ENCODE measurements at regions not wholly inside any gene's neighbourhood (a gene's known extent, or its start where the extent isn't known, plus 50 kb on each side); places are given as distances from the start of the nearest gene placed in this dataset.
"Not testable (repeated sequence)": the region's sequence is repeated elsewhere in the genome, so short reads cannot be mapped to it uniquely, and the experiment has no call there.

- no peak for DNase-seq (ENCODE audit: low read depth in 2 of 2)
Observed at GRCh38 chr2:125701070-125701469, 954.9 kb upstream of the GYPC start.

DNA sequence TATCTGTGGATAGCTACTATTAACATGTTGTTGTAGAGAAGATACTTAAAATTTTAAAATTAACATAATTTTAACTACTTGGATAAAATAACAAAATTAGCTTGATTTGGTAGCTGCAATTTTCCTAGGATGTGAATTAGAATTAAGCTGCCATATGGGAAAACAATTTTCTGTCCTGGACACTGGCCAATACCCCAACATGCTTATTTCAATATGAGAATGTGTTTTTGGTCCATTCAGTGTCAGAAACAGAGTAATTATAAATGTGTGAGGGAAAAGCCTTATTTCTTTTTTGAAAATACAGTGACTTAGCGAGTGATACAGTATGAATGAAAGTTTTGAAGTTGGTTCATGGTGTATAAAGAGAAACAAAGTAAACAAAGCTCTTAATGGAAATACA, 948.3 kb upstream of the GYPC start:
- no peak for DNase-seq (ENCODE audit: low read depth in 2 of 2)

- no peak for DNase-seq (ENCODE audit: low read depth in 2 of 2)
Observed at GRCh38 chr2:125710561-125710960, 945.4 kb upstream of the GYPC start.

- DNase-seq (ENCODE audit: low read depth in 2 of 2), result no peak
Observed at GRCh38 chr2:125711075-125711474, 944.9 kb upstream of the GYPC start.

- no peak for DNase-seq (ENCODE audit: low read depth in 2 of 2)
Observed at GRCh38 chr2:125713533-125713932, 942.4 kb upstream of the GYPC start.

GRCh38 chr2:125721072-125721721, 934.8 kb upstream of the GYPC start:
- DNase-seq (ENCODE audit: low read depth in 2 of 2), result no peak

DNA sequence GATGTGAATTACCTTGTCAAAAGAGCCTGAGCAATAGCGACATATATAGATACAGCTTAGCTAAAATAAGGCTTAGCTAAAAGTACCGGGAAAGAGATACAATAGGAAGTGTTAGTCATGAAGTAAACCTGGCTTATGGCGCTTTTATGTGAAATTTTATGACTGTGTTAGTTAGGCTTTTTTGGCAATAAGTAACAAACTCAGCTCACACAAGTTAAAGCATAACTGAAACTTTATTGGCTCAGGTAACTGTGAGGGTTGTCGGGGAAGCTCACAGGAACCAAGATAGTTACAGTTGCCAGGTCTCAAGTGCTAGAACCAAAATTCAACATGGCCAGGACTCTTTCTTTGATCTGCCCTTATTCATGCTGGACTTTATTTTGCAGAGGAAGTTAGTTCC, 925.0 kb upstream of the GYPC start:
- DNase-seq (ENCODE audit: low read depth in 2 of 2), result no peak

- DNase-seq (ENCODE audit: low read depth in 2 of 2), result no peak
Observed at GRCh38 chr2:125736306-125736705, 919.7 kb upstream of the GYPC start.

GRCh38 chr2:125745514-125745913, 910.4 kb upstream of the GYPC start:
- no peak for DNase-seq (ENCODE audit: low read depth in 2 of 2)

- no peak for DNase-seq (ENCODE audit: low read depth in 2 of 2)
Observed at GRCh38 chr2:125746321-125747164, 909.4 kb upstream of the GYPC start.

GRCh38 chr2:125747165-125747425, 908.9 kb upstream of the GYPC start:
- DNase-seq (ENCODE audit: low read depth in 2 of 2), result no peak

DNA sequence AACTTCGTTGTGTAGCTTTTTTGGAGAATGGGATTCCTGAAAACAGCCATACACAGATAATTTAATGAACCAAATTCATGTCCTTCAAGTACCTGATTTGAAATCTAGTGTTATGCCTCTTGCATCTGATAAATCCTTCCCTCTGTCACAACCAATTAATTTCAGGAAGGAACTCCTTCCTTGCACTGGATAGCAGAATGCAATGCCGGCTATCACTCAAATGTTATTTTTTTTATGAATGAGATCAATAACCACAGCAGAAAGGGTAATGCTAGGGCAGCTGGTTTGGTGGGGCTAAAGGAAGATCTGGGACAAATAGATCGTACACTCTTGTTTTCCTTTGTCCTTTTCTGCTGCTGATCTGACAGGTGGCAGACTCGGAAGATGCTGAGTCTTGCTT, 899.5 kb upstream of the GYPC start:
- DNase-seq (ENCODE audit: low read depth in 2 of 2), result no peak

DNA sequence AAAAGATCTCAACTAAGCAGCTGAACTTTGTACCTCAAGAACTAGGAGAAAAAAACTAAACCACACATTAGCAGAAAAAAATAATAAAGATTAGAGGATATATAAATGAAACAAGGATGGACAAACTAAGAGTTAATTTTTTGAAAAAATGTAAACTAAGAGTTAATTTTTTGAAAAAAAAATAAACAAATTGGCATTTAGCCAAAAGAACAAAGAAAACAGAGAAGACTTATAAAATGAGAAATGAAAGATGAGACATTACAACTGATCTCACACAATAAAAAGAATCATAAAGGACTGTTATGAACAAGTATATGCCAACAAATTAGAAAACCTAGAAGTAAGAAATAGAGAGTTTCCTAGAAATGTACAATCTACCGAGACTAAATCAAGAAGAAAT, 859.2 kb upstream of the GYPC start:
- no peak for DNase-seq (ENCODE audit: low read depth in 2 of 2)

DNA sequence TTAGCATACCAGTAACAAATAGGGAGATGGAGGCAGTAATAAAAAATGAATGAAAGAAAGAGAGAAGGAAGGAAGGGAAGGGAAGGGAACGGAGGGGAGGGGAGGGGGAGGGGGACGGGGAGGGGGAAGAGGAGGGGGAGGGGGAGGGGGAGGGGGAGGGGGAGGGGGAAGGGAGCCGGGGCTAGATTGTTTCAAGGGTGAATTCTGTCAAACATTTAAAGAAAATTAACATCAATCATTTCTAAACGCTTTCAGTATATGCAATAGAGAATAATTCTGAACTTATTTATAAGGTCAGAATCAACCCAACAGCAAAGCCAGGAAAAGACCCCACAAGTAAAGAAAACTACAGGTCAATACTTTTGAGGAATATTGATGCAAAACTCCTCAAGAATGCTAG, 858.8 kb upstream of the GYPC start:
- no peak for DNase-seq (ENCODE audit: low read depth in 2 of 2)

- DNase-seq (ENCODE audit: low read depth in 2 of 2), result no peak
Observed at GRCh38 chr2:125822746-125823145, 833.2 kb upstream of the GYPC start.

DNA sequence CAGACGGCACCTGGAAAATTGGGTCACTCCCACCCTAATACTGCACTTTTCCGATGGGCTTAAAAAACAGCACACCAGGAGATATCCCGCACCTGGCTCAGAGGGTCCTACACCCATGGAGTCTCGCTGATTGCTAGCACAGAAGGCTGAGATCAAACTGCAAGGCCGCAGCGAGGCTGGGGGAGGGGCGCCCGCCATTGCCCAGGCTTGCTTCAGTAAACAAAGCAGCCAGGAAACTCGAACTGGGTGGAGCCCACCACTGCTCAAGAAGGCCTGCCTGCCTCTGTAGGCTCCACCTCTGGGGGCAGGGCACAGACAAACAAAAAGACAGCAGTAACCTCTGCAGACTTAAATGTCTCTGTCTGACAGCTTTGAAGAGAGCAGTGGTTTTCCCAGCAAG, 830.2 kb upstream of the GYPC start:
- DNase-seq (ENCODE audit: low read depth in 2 of 2), result not testable (repeated sequence)

GRCh38 chr2:125837128-125837527, 818.8 kb upstream of the GYPC start:
- DNase-seq (ENCODE audit: low read depth in 2 of 2), result no peak

- no peak for DNase-seq (ENCODE audit: low read depth in 2 of 2)
Observed at GRCh38 chr2:125837611-125838010, 818.3 kb upstream of the GYPC start.

DNA sequence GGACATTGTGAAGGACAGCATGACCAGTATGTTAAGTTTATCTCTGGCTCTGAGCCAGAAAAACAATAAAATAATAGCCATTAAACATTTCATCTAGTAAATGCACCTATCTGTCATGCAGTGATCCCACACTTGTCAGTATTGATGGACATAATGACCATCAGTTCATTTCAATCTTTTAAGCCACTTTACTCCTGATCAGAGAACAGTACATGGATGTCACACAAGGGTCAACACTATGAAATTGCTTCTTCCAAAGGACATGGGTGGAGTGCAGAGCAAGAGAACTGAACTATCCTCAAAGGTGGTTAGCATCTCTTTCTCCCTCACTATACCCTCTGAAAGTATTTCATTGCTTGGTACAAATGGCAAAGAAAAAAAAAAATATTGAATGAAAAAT, 816.0 kb upstream of the GYPC start:
- no peak for DNase-seq (ENCODE audit: low read depth in 2 of 2)

GRCh38 chr2:125842041-125842440, 813.9 kb upstream of the GYPC start:
- DNase-seq (ENCODE audit: low read depth in 2 of 2), result no peak

DNA sequence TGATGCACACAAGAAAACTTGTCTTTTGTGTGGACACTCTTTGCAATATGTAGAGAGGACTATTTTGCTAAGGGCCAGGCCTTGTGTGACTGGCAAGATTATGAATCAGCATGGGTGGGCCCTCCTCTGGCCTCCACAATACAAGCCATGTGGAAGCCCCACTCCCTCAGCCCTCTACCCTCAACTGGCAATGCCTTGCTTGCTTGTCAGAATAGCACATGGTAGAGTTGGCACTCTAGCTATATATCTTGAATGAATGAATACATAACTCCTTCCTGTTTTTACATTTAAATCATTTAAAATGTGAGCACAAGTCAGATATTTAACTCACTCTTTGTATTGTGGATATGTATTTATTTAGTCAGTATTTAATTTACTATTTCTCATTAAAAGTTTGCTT, 805.4 kb upstream of the GYPC start:
- no peak for DNase-seq (ENCODE audit: low read depth in 2 of 2)

DNA sequence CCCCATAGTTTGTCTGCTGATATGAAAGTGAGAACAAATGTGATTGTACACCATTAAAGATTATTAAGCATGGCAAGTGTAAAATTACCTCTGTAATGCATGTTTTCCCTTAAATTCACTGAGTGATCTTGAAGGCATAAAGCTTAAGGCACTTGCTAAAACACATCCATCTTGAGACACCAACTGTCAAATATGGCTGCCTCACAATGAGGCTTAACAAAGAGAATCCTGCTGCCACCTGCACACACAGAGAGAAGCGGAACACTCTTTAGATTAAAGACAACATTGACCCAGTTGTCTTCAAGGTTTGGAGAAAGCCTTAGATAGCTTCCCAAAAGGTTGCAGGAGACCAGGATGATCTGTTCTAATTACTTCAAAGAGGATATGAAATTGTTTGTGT, 803.6 kb upstream of the GYPC start:
- DNase-seq (ENCODE audit: low read depth in 2 of 2), result no peak

GRCh38 chr2:125853626-125854025, 802.3 kb upstream of the GYPC start:
- no peak for DNase-seq (ENCODE audit: low read depth in 2 of 2)

- no peak for DNase-seq (ENCODE audit: low read depth in 2 of 2)
Observed at GRCh38 chr2:125855204-125855603, 800.8 kb upstream of the GYPC start.
